Testis (tissue), 2 donors: ENCODE measurements at regions not wholly inside any gene's neighbourhood (a gene's known extent, or its start where the extent isn't known, plus 50 kb on each side); places are given as distances from the start of the nearest gene placed in this dataset.

Experiments
- POLR2A ChIP-seq: fragments of 450-650 bp; IDR thresholded peaks from one replicate; pipeline ENCODE4 v1.6.1; 2017; ENCODE audit warnings: antibody characterized with exemption, mild to moderate bottlenecking, moderate library complexity
- TF ChIP-seq, protein P1 (sequence below), 3 experiments: fragments of 450-650 bp in 2 of 3; fragments of 200-600 bp in 1 of 3; sonication (generic) in 1 of 3; IDR thresholded peaks; one replicate each; pipeline ENCODE4 v1.5.1; 2016 to 2019; ENCODE audit warnings: antibody characterized with exemption in 3 of 3, mild to moderate bottlenecking in 2 of 3, moderate library complexity in 1 of 3

DNA sequence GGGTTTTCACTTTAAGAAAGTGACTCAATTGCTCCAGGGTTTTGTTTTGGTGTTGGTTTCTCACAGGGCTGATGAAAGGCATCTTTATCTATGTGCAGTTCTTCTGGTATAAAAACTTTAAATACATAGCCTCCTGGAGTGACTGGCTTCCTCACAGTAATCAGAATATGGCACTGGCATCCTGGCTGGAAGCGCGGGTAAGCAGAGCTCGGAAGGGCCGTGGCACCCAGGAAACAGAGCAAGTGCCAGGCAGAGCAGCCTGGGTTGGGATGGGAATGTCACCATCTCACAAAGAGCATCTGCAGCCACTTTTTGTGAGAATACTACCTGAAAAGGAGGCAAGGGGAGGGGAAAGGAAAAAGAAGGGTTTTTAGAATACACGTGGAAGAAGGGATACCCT is 534.7 kb downstream of the PLCL1 start:
- TF ChIP-seq POLR2A: no peak
- TF ChIP-seq, protein P1, sequence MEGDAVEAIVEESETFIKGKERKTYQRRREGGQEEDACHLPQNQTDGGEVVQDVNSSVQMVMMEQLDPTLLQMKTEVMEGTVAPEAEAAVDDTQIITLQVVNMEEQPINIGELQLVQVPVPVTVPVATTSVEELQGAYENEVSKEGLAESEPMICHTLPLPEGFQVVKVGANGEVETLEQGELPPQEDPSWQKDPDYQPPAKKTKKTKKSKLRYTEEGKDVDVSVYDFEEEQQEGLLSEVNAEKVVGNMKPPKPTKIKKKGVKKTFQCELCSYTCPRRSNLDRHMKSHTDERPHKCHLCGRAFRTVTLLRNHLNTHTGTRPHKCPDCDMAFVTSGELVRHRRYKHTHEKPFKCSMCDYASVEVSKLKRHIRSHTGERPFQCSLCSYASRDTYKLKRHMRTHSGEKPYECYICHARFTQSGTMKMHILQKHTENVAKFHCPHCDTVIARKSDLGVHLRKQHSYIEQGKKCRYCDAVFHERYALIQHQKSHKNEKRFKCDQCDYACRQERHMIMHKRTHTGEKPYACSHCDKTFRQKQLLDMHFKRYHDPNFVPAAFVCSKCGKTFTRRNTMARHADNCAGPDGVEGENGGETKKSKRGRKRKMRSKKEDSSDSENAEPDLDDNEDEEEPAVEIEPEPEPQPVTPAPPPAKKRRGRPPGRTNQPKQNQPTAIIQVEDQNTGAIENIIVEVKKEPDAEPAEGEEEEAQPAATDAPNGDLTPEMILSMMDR (IDR thresholded peaks at IDR 0.05): no peak
